Endothelial cell of umbilical vein (primary cell): ENCODE measurements at regions not wholly inside any gene's neighbourhood (a gene's known extent, or its start where the extent isn't known, plus 50 kb on each side); places are given as distances from the start of the nearest gene placed in this dataset.

Experiments used
- BruUV-seq: library from RNA; stranded (reverse); fragments of 400-500 nt; replicated peaks from 2 replicates; lab custom pipeline; 2021; lab: Mats Ljungman, UMichigan
- CTCF ChIA-PET: fragments of 300-600, 350-600 bp; sonication (Branson Sonifier 250); formaldehyde crosslinking; loops from one replicate; lab custom pipeline; 2021; ENCODE audit warnings: antibody characterized with exemption, inconsistent platforms; lab: Charles Lee
- POLR2A ChIA-PET: fragments of 300-600, 350-600 bp; sonication (Branson Sonifier 250); formaldehyde crosslinking; loops from one replicate; lab custom pipeline; 2021; ENCODE audit warnings: antibody characterized with exemption, inconsistent platforms; lab: Charles Lee
- DNase-seq: peaks from one replicate; pipeline ENCODE4 v3.0.0-alpha.2; 2011; ENCODE audit warnings: low read depth, low spot score
- FAIRE-seq: peaks from 2 replicates; lab custom pipeline; 2011; peaks lifted over from hg19 to GRCh38; lab: Jason Lieb, UNC
- H2AFZ ChIP-seq: 2 replicates; pipeline ENCODE4 v1.6.0; 2012; ENCODE audit warnings: low read depth, low read length, control low read depth, inconsistent platforms
- H3K27ac ChIP-seq: 2 replicates; pipeline ENCODE4 v1.5.1; 2011; ENCODE audit warnings: low read depth, mild to moderate bottlenecking, control low read depth, low read length, moderate library complexity; ENCODE audit not compliant: insufficient read depth
- H3K27me3 ChIP-seq, 2 experiments: 2 replicates each; pipeline versions ENCODE4 v1.6.0 to v1.6.1; 2011; ENCODE audit warnings: low read length in 2 of 2, mixed read lengths in 1 of 2; ENCODE audit not compliant: control insufficient read depth in 2 of 2, insufficient read depth in 2 of 2
- H3K36me3 ChIP-seq, 2 experiments: 2 replicates in 1 of 2; 3 replicates in 1 of 2; pipeline ENCODE4 v1.5.1; 2011; ENCODE audit warnings: low read length in 2 of 2, mild to moderate bottlenecking in 1 of 2, moderate library complexity in 1 of 2; ENCODE audit not compliant: control insufficient read depth in 2 of 2, insufficient read depth in 2 of 2; ENCODE audit errors: extremely low read depth in 1 of 2
- H3K4me1 ChIP-seq: 3 replicates; pipeline ENCODE4 v1.5.1; 2011; ENCODE audit warnings: mild to moderate bottlenecking, low read length; ENCODE audit not compliant: control insufficient read depth, insufficient read depth; ENCODE audit errors: extremely low read depth
- H3K4me2 ChIP-seq: 2 replicates; pipeline ENCODE4 v1.6.1; 2011; ENCODE audit warnings: low read length, control low read depth, mixed read lengths; ENCODE audit not compliant: insufficient read depth
- H3K4me3 ChIP-seq, 3 experiments: fragments of 200-600 bp in 1 of 3; sonication (generic), shearing (Covaris generic) in 1 of 3; replicated peaks in 1 of 3; 2 replicates each; pipeline ENCODE4 v1.5.1; 2011 to 2016; ENCODE audit warnings: control low read depth in 3 of 3, low read length in 3 of 3, mild to moderate bottlenecking in 2 of 3, inconsistent platforms in 1 of 3, low read depth in 1 of 3, moderate library complexity in 1 of 3; ENCODE audit not compliant: insufficient read depth in 1 of 3
- H3K79me2 ChIP-seq: 2 replicates; pipeline ENCODE4 v1.6.0; 2012; ENCODE audit warnings: low read length, inconsistent platforms; ENCODE audit not compliant: control insufficient read depth, insufficient read depth
- H3K9ac ChIP-seq: replicated peaks from 2 replicates; pipeline ENCODE3; 2011; ENCODE audit warnings: low read length, control low read depth; ENCODE audit not compliant: insufficient read depth; ENCODE audit errors: extremely low read depth
- H3K9me1 ChIP-seq: replicated peaks from 3 replicates; pipeline ENCODE4 v1.6.0; 2011; ENCODE audit warnings: mild to moderate bottlenecking, low read length; ENCODE audit not compliant: control insufficient read depth, insufficient read depth; ENCODE audit errors: extremely low read depth
- H3K9me3 ChIP-seq: replicated peaks from 2 replicates; pipeline ENCODE4 v1.5.1; 2012; ENCODE audit warnings: low read length, inconsistent platforms; ENCODE audit not compliant: control insufficient read depth, insufficient read depth
- H4K20me1 ChIP-seq: replicated peaks from 2 replicates; pipeline ENCODE3; 2011; ENCODE audit warnings: mild to moderate bottlenecking, low read length; ENCODE audit not compliant: control insufficient read depth, insufficient read depth; ENCODE audit errors: extremely low read depth
- CTCF ChIP-seq, 2 donors: IDR thresholded peaks; 1 replicate in 1 of 2; 2 replicates in 1 of 2; pipeline ENCODE4 v1.5.1; 2011; ENCODE audit warnings: low read length in 2 of 2, mild to moderate bottlenecking in 2 of 2, moderate library complexity in 2 of 2, control low read depth in 1 of 2, inconsistent platforms in 1 of 2, low read depth in 1 of 2; ENCODE audit not compliant: insufficient read depth in 1 of 2; ENCODE audit errors: extremely low read depth in 1 of 2
- FOS ChIP-seq: IDR thresholded peaks from 2 replicates; pipeline ENCODE4 v1.6.1; 2011; ENCODE audit warnings: mild to moderate bottlenecking, low read length, moderate library complexity, borderline replicate concordance; ENCODE audit not compliant: insufficient read depth
- GATA2 ChIP-seq: IDR thresholded peaks from 2 replicates; pipeline ENCODE4 v1.7.0; 2011; ENCODE audit warnings: low read depth, mild to moderate bottlenecking, moderate library complexity, mixed read lengths, low read length; ENCODE audit not compliant: insufficient read length, insufficient read depth
- MAX ChIP-seq: IDR thresholded peaks from 2 replicates; pipeline ENCODE4 v1.6.1; 2011; ENCODE audit not compliant: insufficient read depth, insufficient read length
- POLR2A ChIP-seq: IDR thresholded peaks from 2 replicates; pipeline ENCODE4 v1.6.1; 2012; ENCODE audit warnings: low read depth, mild to moderate bottlenecking, control low read depth, low read length
- dilution Hi-C: fragments of 300-500 bp; cut with MboI; formaldehyde crosslinking; loops from one replicate; pipeline ENCODE4 v1.15.0; 2019; ENCODE audit warnings: low sequenced_read_pairs; ENCODE audit not compliant: extremely low pct_ligation_motif_present
- intact Hi-C: fragments of 100-400 bp; cut with micrococcal nuclease; formaldehyde crosslinking; loops from one replicate; pipeline ENCODE4 v1.10.0; 2022

GRCh38 chr18:44128365-44128764 is 552.3 kb upstream of the SETBP1 start:
- FAIRE-seq (peak; percentile 44), DNase-seq (peak; percentile 72)
- Histone ChIP-seq H3K4me3 (no peak overlapping the region), H3K27ac (no peak overlapping the region), H3K9me3 (no peaks in the 10 kb centered on the region), H4K20me1 (no peaks in the 10 kb centered on the region), H3K79me2 (no peaks in the 10 kb centered on the region), H3K27me3 (no peaks in the 10 kb centered on the region), H3K4me2 (peak overlapping the region; percentile 42), H3K36me3 (no peaks in the 10 kb centered on the region), H3K9me1 (no peaks in the 10 kb centered on the region), H3K9ac (no peak overlapping the region), H3K4me1 (peaks cover 11% of the 10 kb centered on the region), H2AFZ (no peak overlapping the region)
- TF ChIP-seq GATA2, result peak; percentile 48
- TF ChIP-seq POLR2A, result no peak
- peak; percentile 65 for TF ChIP-seq FOS
- intact Hi-C loops (loop anchor here (10.0 kb wide), 1 partner anchor 504 kb away; no protein-coding TSS in a partner anchor), dilution Hi-C loops (no loop called here)
- CTCF ChIA-PET, result interaction anchor here (1.0 to 1.3 kb wide), 4 partner anchors 12 to 198 kb away, joined by 3 to 4 read pairs (median 4); no protein-coding TSS in a partner anchor
- no TSS peak for BruUV-seq
- POLR2A ChIA-PET, result no interaction called here

- POLR2A ChIA-PET, result no interaction called here
- FAIRE-seq, result peak; percentile 62
Measured at GRCh38 chr18:44130376-44130942, 550.2 kb upstream of the SETBP1 start.

More at GRCh38 chr18:44130376-44130942, 550.2 kb upstream of the SETBP1 start:
- intact Hi-C loops, result loop anchor here (1.0 kb wide), 4 partner anchors 196 to 1082 kb away; no protein-coding TSS in a partner anchor
- Histone ChIP-seq H4K20me1 (no peaks in the 10 kb centered on the region), H3K4me3 (no peak overlapping the region), H3K9ac (no peak overlapping the region), H3K9me3 (no peaks in the 10 kb centered on the region), H3K27ac (no peak overlapping the region), H3K9me1 (no peaks in the 10 kb centered on the region), H3K27me3 (no peaks in the 10 kb centered on the region), H3K4me1 (peaks cover 11% of the 10 kb centered on the region), H3K4me2 (no peak overlapping the region), H3K36me3 (no peaks in the 10 kb centered on the region), H2AFZ (no peak overlapping the region), H3K79me2 (no peaks in the 10 kb centered on the region)
- TF ChIP-seq MAX (no peak), CTCF (IDR thresholded peaks at IDR 0.05; ENCODE audit: extremely low read depth in 1 of 2, insufficient read depth in 1 of 2, low read depth in 1 of 2, low read length in 2 of 2) (peak; percentile 59 to 66)
- CTCF ChIA-PET, result interaction anchor here (0.7 to 2.7 kb wide), 14 partner anchors 10 to 1083 kb away, joined by 3 to 15 read pairs (median 4); no protein-coding TSS in a partner anchor
- DNase-seq, result peak; percentile 69
- dilution Hi-C loops, result no loop called here
- no TSS peak for BruUV-seq
